HG03457 (cell line): ENCODE measurements at regions not wholly inside any gene's neighbourhood (a gene's known extent, or its start where the extent isn't known, plus 50 kb on each side); places are given as distances from the start of the nearest gene placed in this dataset.
A peak's percentile ranks its signal among the peaks of the same experiment; 100 is the strongest.

Experiments used
- ATAC-seq: cut with Tn5 transposase; IDR thresholded peaks from one replicate; pipeline ENCODE4 v1.9.1; 2021; ENCODE audit warnings: moderate number of reproducible peaks; ENCODE audit not compliant: unreplicated experiment

- ATAC-seq: no peak
These were observed 141.5 kb upstream of the ERCC6L2 start for GRCh38 chr9:95733741-95734666.

- no peak for ATAC-seq
These were observed 142.4 kb upstream of the ERCC6L2 start for GRCh38 chr9:95732802-95733688.

GRCh38 chr9:95731876-95732275 is 143.6 kb upstream of the ERCC6L2 start:
- no peak for ATAC-seq

GRCh38 chr9:95729669-95730368 is 145.7 kb upstream of the ERCC6L2 start:
- ATAC-seq: no peak

- no peak for ATAC-seq
These were observed 146.4 kb upstream of the ERCC6L2 start for GRCh38 chr9:95729046-95729445.

GRCh38 chr9:95727947-95728520 is 147.5 kb upstream of the ERCC6L2 start:
- no peak for ATAC-seq

- ATAC-seq: no peak
These were observed 148.7 kb upstream of the ERCC6L2 start for GRCh38 chr9:95726756-95727155.

- ATAC-seq: no peak
These were observed 150.4 kb upstream of the ERCC6L2 start for GRCh38 chr9:95725045-95725444.

- peak; percentile 92 for ATAC-seq
These were observed 151.1 kb upstream of the ERCC6L2 start for GRCh38 chr9:95724253-95724991.

GRCh38 chr9:95722141-95722540 is 153.3 kb upstream of the ERCC6L2 start:
- no peak for ATAC-seq

- no peak for ATAC-seq
These were observed 154.4 kb upstream of the ERCC6L2 start for GRCh38 chr9:95721061-95721531.

- no peak for ATAC-seq
These were observed 155.0 kb upstream of the ERCC6L2 start for GRCh38 chr9:95720496-95720895.

- no peak for ATAC-seq
These were observed 156.1 kb upstream of the ERCC6L2 start for GRCh38 chr9:95719354-95719753.

GRCh38 chr9:95718263-95718662 is 157.2 kb upstream of the ERCC6L2 start:
- no peak for ATAC-seq

- ATAC-seq: no peak
These were observed 159.5 kb upstream of the ERCC6L2 start for GRCh38 chr9:95715868-95716435.

GRCh38 chr9:95710446-95710845 is 165.0 kb upstream of the ERCC6L2 start:
- ATAC-seq: no peak

GRCh38 chr9:95696701-95697100 is 178.8 kb upstream of the ERCC6L2 start:
- ATAC-seq: no peak

- ATAC-seq: no peak
These were observed 174.7 kb upstream of the PTCH1 start for GRCh38 chr9:95691435-95691834.

GRCh38 chr9:95689669-95690068 is 172.9 kb upstream of the PTCH1 start:
- no peak for ATAC-seq

GRCh38 chr9:95684516-95684915 is 167.7 kb upstream of the PTCH1 start:
- no peak for ATAC-seq
